A549 (cell line): ENCODE measurements at regions not wholly inside any gene's neighbourhood (a gene's known extent, or its start where the extent isn't known, plus 50 kb on each side); places are given as distances from the start of the nearest gene placed in this dataset.
A peak's percentile ranks its signal among the peaks of the same experiment; 100 is the strongest.

Source experiments
- ATAC-seq, 2 experiments: fragments of 200-7000 bp in 1 of 2; fragments of >200 bp in 1 of 2; cut with Nextera tagmentation in 1 of 2; cut with Tn5 transposase in 1 of 2; 3 replicates each; pipeline versions ENCODE4 v1.8.0 to v1.9.1; 2018 to 2020; ENCODE audit warnings: mild to moderate bottlenecking in 1 of 2, moderate library complexity in 1 of 2
- CTCF ChIA-PET: fragments of 300-600 bp; sonication (Branson Sonifier 250); formaldehyde crosslinking; extraction: SDS; loops from one replicate; lab custom pipeline; 2021; ENCODE audit warnings: antibody characterized with exemption, inconsistent platforms; lab: Yijun Ruan, JAX
- POLR2A ChIA-PET: fragments of 350-600 bp; formaldehyde crosslinking; extraction: SDS; loops from one replicate; lab custom pipeline; 2021; ENCODE audit warnings: antibody characterized with exemption, inconsistent platforms; lab: Yijun Ruan, JAX
- DNase-seq, 2 experiments: peaks; one replicate each; pipeline versions ENCODE4 v3.0.0 to v3.0.0-alpha.2; 2011 to 2016; ENCODE audit warnings: low read depth in 1 of 2, low spot score in 1 of 2
- FAIRE-seq: peaks from 2 replicates; lab custom pipeline; 2011; peaks lifted over from hg19 to GRCh38; lab: Jason Lieb, UNC
- H3K27ac ChIP-seq, 2 experiments: fragments of >200 bp; sonication (Bioruptor Twin); formaldehyde crosslinking; 3 replicates each; pipeline ENCODE4 v1.5.1; 2016 to 2017
- H3K4me1 ChIP-seq: fragments of >200 bp; sonication (Bioruptor Twin); formaldehyde crosslinking; 3 replicates; pipeline ENCODE4 v1.6.1; 2016
- H3K4me2 ChIP-seq: fragments of >200 bp; sonication (Bioruptor Twin); formaldehyde crosslinking; 3 replicates; pipeline ENCODE4 v1.6.1; 2016
- H3K4me3 ChIP-seq: fragments of >200 bp; sonication (Bioruptor Twin); formaldehyde crosslinking; 3 replicates; pipeline ENCODE4 v1.5.1; 2016
- H3K9me3 ChIP-seq: fragments of >200 bp; sonication (Bioruptor Twin); formaldehyde crosslinking; 3 replicates; pipeline ENCODE4 v1.6.1; 2016
- EHF ChIP-seq: fragments of 250-450 bp; sonication (Bioruptor Pico); IDR thresholded peaks from 2 replicates; pipeline ENCODE4 v1.5.0; 2020; ENCODE audit warnings: mild to moderate bottlenecking
- EP300 ChIP-seq, 2 experiments: fragments of >200 bp; sonication (Bioruptor Twin); formaldehyde crosslinking; IDR thresholded peaks; 2 replicates in 1 of 2; 3 replicates in 1 of 2; pipeline ENCODE4 v1.6.1; 2016 to 2017
- ESRRA ChIP-seq: fragments of 150-350 bp; IDR thresholded peaks from 2 replicates; pipeline ENCODE4 v1.6.1; 2014; ENCODE audit warnings: mild to moderate bottlenecking, low read length, borderline replicate concordance
- FOSL2 ChIP-seq, 2 experiments: fragments of 450-650 bp in 1 of 2; fragments of >200 bp in 1 of 2; sonication (Bioruptor Twin) in 1 of 2; formaldehyde crosslinking; IDR thresholded peaks; 2 replicates each; pipeline versions ENCODE4 v1.5.0 to v1.6.1; 2016 to 2020; ENCODE audit warnings: mild to moderate bottlenecking in 1 of 2, moderate library complexity in 1 of 2
- GATA3 ChIP-seq: IDR thresholded peaks from 2 replicates; pipeline ENCODE4 v1.6.1; 2012; ENCODE audit warnings: borderline replicate concordance
- HEYL ChIP-seq: fragments of 250-450 bp; sonication (Bioruptor Pico); IDR thresholded peaks from 2 replicates; pipeline ENCODE4 v1.8.0; 2021; ENCODE audit warnings: mild to moderate bottlenecking, moderate library complexity
- HOXA7 ChIP-seq: fragments of 250-450 bp; sonication (Bioruptor Pico); IDR thresholded peaks from 2 replicates; pipeline ENCODE4 v1.5.0; 2020; ENCODE audit warnings: mild to moderate bottlenecking, moderate library complexity
- HOXB5 ChIP-seq: fragments of 250-450 bp; sonication (Bioruptor Pico); IDR thresholded peaks from 2 replicates; pipeline ENCODE4 v1.5.0; 2020; ENCODE audit warnings: mild to moderate bottlenecking, moderate library complexity
- JUN ChIP-seq, 2 experiments: fragments of >200 bp; sonication (Bioruptor Twin); formaldehyde crosslinking; IDR thresholded peaks; 2 replicates in 1 of 2; 3 replicates in 1 of 2; pipeline ENCODE4 v1.6.1; 2016 to 2017
- JUNB ChIP-seq: fragments of >200 bp; sonication (Bioruptor Twin); formaldehyde crosslinking; IDR thresholded peaks from 2 replicates; pipeline ENCODE4 v1.6.1; 2016
- MAX ChIP-seq: IDR thresholded peaks from 2 replicates; pipeline ENCODE4 v1.6.1; 2012
- MAZ ChIP-seq: fragments of 150-350 bp; IDR thresholded peaks from 2 replicates; pipeline ENCODE4 v1.6.1; 2014; ENCODE audit warnings: antibody characterized with exemption, low read depth, low read length, borderline replicate concordance
- PBX3 ChIP-seq: IDR thresholded peaks from 2 replicates; pipeline ENCODE4 v1.6.1; 2012
- POLR2A ChIP-seq: IDR thresholded peaks from 2 replicates; pipeline ENCODE4 v1.6.1; 2012; ENCODE audit warnings: mild to moderate bottlenecking, low read length
- POLR2AphosphoS2 ChIP-seq: conservative IDR thresholded peaks from 2 replicates; pipeline ENCODE4 v1.6.1; 2012; ENCODE audit warnings: low read length, improper control_type of control experiment, inconsistent platforms
- RAD21 ChIP-seq, 2 experiments: fragments of >200 bp in 1 of 2; sonication (Bioruptor Twin) in 1 of 2; formaldehyde crosslinking in 1 of 2; IDR thresholded peaks in 1 of 2; conservative IDR thresholded peaks in 1 of 2; 2 replicates in 1 of 2; 3 replicates in 1 of 2; pipeline ENCODE4 v1.6.1; 2012 to 2018; ENCODE audit warnings: inconsistent platforms in 1 of 2
- RARB ChIP-seq: fragments of 250-450 bp; sonication (Bioruptor Pico); IDR thresholded peaks from 2 replicates; pipeline ENCODE4 v1.8.0; 2021; ENCODE audit warnings: mild to moderate bottlenecking, moderate library complexity
- RCOR1 ChIP-seq: fragments of 150-350 bp; IDR thresholded peaks from 2 replicates; pipeline ENCODE4 v1.6.1; 2014; ENCODE audit warnings: antibody characterized with exemption, low read length, low read depth
- REST ChIP-seq: fragments of 200-600 bp; sonication (generic); IDR thresholded peaks from 2 replicates; pipeline ENCODE4 v1.6.1; 2016; ENCODE audit warnings: antibody characterized with exemption, mild to moderate bottlenecking, moderate library complexity
- SMC3 ChIP-seq: fragments of >200 bp; sonication (Bioruptor Twin); formaldehyde crosslinking; IDR thresholded peaks from 3 replicates; pipeline ENCODE4 v1.6.1; 2018; ENCODE audit warnings: inconsistent platforms
- SREBF2 ChIP-seq: fragments of 450-650 bp; IDR thresholded peaks from 2 replicates; pipeline ENCODE4 v1.6.1; 2014; ENCODE audit warnings: mild to moderate bottlenecking, moderate library complexity
- TFCP2L1 ChIP-seq: fragments of 250-450 bp; sonication (Bioruptor Pico); IDR thresholded peaks from 2 replicates; pipeline ENCODE4 v1.5.0; 2021; ENCODE audit warnings: mild to moderate bottlenecking
- TP53 ChIP-seq: fragments of 250-450 bp; sonication (Bioruptor Pico); IDR thresholded peaks from 2 replicates; pipeline ENCODE4 v1.5.0; 2021; ENCODE audit warnings: mild to moderate bottlenecking, moderate library complexity
- USF2 ChIP-seq: fragments of 450-650 bp; IDR thresholded peaks from 2 replicates; pipeline ENCODE4 v1.6.1; 2014; ENCODE audit warnings: antibody characterized with exemption
- ZNF302 ChIP-seq: fragments of 250-450 bp; sonication (Bioruptor Pico); IDR thresholded peaks from 2 replicates; pipeline ENCODE4 v1.9.0; 2021; ENCODE audit warnings: inconsistent platforms, mild to moderate bottlenecking, moderate library complexity
- ZSCAN20 ChIP-seq: fragments of 250-450 bp; sonication (Bioruptor Pico); IDR thresholded peaks from 2 replicates; pipeline ENCODE4 v1.8.0; 2022; ENCODE audit warnings: mild to moderate bottlenecking, moderate library complexity
- WGBS: methylation state at CpG from one replicate; pipeline ENCODE4 v1.1.6; 2017; ENCODE audit errors: missing lambda C conversion rate; 5-methylcytosine and 5-hydroxymethylcytosine counted together

- H3K27ac ChIP-seq, result 0 out of 6 replicates have a peak overlapping the region, but pooled peaks of 1 of the 2 experiments have one; percentile 26
- H3K4me3 ChIP-seq, result no peak overlapping the region
- DNase-seq (no peak), FAIRE-seq (no peak)
- peak overlapping the region; percentile 33; the same call in 2 of the 3 replicates for H3K4me2 ChIP-seq
- WGBS, result 74% methylated on average over 3 of the region's 3 CpGs
- ChIA-PET POLR2A (no interaction called here), CTCF (no interaction called here)
- no peak for TF ChIP-seq GATA3
- TF ChIP-seq RARB (CRISPR knock-in tag), result no peak
- TF ChIP-seq MAZ, result no peak
- TF ChIP-seq ZSCAN20 (CRISPR knock-in tag), result no peak
- no peak for TF ChIP-seq EHF (CRISPR knock-in tag)
- TF ChIP-seq JUN (IDR thresholded peaks at IDR 0.05), result no peak
- no peak for TF ChIP-seq ZNF302
- TF ChIP-seq MAX, result no peak
- TF ChIP-seq POLR2AphosphoS2, result no peak
- no peak for TF ChIP-seq TFCP2L1 (CRISPR knock-in tag)
- no peak for TF ChIP-seq FOSL2 (IDR thresholded peaks at IDR 0.05)
- TF ChIP-seq FOSL2 (CRISPR knock-in tag; IDR thresholded peaks at IDR 0.05), result no peak
- no peak for TF ChIP-seq RCOR1
- no peak for TF ChIP-seq POLR2A
- no peak for TF ChIP-seq USF2
- TF ChIP-seq RAD21 (conservative IDR thresholded peaks at IDR 0.05 in 1 of 2, IDR thresholded peaks at IDR 0.05 in 1 of 2), result no peak
- TF ChIP-seq, all 56 proteins: peak for 0
- ATAC-seq, result no peak
- peaks cover 24% of the 10 kb centered on the region for H3K4me1 ChIP-seq
- no peaks in the 10 kb centered on the region for H3K9me3 ChIP-seq
These were observed 194.6 kb downstream of the SOX2 start for GRCh38 chr3:181906338-181906737.

GRCh38 chr3:181909241-181909640 is 197.5 kb downstream of the SOX2 start:
- H3K9me3 ChIP-seq, result no peaks in the 10 kb centered on the region
- no peak overlapping the region for H3K4me3 ChIP-seq
- no peak overlapping the region for H3K27ac ChIP-seq
- no peak for FAIRE-seq
- ATAC-seq, result no peak
- CTCF ChIA-PET, result no interaction called here
- H3K4me1 ChIP-seq, result peaks cover 34% of the 10 kb centered on the region
- no peak overlapping the region for H3K4me2 ChIP-seq
- POLR2A ChIA-PET, result no interaction called here
- no peak for DNase-seq
- TF ChIP-seq EP300 (IDR thresholded peaks at IDR 0.05) (no peak), HOXB5 (CRISPR knock-in tag) (no peak), ESRRA (no peak), TP53 (CRISPR knock-in tag) (no peak), JUNB (no peak), REST (no peak), RAD21 (conservative IDR thresholded peaks at IDR 0.05 in 1 of 2, IDR thresholded peaks at IDR 0.05 in 1 of 2) (no peak), HEYL (no peak), PBX3 (no peak), SREBF2 (no peak), SMC3 (no peak), MAZ (no peak), POLR2A (no peak), HOXA7 (CRISPR knock-in tag) (no peak), RCOR1 (no peak)
- WGBS, result 95% methylated on average over 2 of the region's 2 CpGs
